H4 (cell line): ENCODE measurements at regions not wholly inside any gene's neighbourhood (a gene's known extent, or its start where the extent isn't known, plus 50 kb on each side); places are given as distances from the start of the nearest gene placed in this dataset.
"Not testable (repeated sequence)": the region's sequence is repeated elsewhere in the genome, so short reads cannot be mapped to it uniquely, and the experiment has no call there.

Experiments
- DNase-seq: peaks from one replicate; pipeline ENCODE4 v3.0.0-alpha.2; 2015; ENCODE audit warnings: low spot score

DNA sequence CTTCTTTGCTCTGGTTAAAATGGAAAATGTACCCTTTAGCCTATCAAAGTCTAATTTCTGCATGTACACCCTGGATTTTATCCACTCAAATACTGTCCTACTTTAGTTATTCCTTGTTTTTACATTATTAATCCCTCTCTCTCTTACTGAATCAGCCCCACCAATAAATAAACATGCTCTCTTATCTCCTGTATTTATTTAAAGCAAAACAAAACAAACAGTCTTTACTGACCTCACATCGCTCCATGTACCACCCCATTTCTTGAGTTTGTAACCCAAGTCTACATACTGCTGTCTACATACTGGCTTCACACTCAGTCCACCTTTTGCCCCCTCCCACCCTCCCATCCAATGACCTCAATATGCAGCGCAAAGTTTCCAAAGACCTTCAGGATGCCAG lies 113.3 kb upstream of the RORA start:
- DNase-seq: no peak

GRCh38 chr15:61339516-61339915 lies 110.4 kb upstream of the RORA start:
- no peak for DNase-seq

GRCh38 chr15:61337541-61337940 lies 108.4 kb upstream of the RORA start:
- DNase-seq: no peak

GRCh38 chr15:61336026-61336638 lies 107.0 kb upstream of the RORA start:
- DNase-seq: no peak

GRCh38 chr15:61334714-61335113 lies 105.6 kb upstream of the RORA start:
- DNase-seq: not testable (repeated sequence)

GRCh38 chr15:61331019-61331418 lies 101.9 kb upstream of the RORA start:
- no peak for DNase-seq

- no peak for DNase-seq
Observed at GRCh38 chr15:61327019-61327631, 98.0 kb upstream of the RORA start.

- DNase-seq: no peak
Observed at GRCh38 chr15:61319892-61320291, 90.8 kb upstream of the RORA start.

- no peak for DNase-seq
Observed at GRCh38 chr15:61318802-61319525, 89.9 kb upstream of the RORA start.

DNA sequence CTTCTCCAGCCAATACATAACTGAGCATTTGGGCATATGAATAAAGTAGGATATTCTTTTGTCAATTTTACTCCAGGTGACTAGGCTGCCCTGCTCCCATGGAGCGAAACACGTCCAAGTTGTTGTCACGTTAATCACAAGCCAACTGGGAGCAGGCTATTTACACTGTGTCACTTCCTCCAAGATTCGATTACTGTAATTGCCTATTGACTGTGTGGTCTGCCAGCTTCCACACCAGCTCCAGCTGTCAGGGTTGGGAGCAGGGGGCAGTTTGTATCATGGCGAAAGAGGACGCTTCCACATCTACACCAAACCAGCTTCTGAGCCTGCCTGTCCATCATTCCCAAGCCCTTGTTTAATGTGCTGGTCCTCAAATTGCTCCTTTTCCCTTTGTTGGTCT lies 89.2 kb upstream of the RORA start:
- no peak for DNase-seq

DNA sequence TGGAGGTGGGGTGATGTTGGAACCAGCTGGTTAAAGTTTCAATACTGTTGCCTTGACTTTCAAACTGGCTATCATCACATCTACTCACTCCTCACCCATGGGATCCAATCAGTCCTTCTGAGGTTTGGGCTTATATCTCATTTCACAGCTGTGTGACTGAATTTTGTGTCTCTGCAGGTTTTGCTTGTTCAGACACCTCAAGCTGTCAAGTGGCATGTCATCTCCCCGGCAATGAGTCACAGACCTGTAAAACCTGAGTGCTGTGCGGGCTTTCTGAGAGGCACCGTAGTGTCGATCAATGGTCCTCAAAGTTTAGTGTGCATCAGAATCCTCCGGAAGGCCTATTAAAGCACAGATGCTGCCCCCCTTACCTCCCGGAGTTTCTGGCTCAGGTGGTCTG lies 86.4 kb upstream of the RORA start:
- DNase-seq: no peak

GRCh38 chr15:61314427-61314826 lies 85.3 kb upstream of the RORA start:
- DNase-seq: no peak

- no peak for DNase-seq
Observed at GRCh38 chr15:61309617-61310016, 80.5 kb upstream of the RORA start.

DNA sequence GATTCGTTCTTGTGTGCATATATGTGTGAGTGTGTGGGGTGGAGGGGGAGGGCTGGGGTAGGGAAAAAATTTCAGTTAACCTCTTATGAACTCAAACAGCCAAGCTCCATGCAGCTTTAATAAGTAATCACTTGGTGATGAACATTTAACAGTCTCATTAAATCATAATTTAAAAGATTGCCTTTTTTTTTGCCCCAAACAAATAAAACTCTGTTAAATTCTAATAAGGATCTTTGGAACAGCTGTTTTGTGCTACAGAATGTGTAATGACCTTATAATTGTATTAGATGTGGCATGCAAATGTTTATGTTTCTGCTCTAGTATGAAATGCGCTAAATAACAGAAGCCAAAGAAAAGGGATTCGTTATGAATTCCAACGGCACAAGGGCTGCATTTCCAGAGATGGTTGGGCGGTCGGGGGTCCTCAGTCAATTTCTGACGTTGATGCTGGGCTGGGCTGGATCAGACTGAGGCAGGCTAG lies 80.0 kb upstream of the RORA start:
- DNase-seq: no peak

DNA sequence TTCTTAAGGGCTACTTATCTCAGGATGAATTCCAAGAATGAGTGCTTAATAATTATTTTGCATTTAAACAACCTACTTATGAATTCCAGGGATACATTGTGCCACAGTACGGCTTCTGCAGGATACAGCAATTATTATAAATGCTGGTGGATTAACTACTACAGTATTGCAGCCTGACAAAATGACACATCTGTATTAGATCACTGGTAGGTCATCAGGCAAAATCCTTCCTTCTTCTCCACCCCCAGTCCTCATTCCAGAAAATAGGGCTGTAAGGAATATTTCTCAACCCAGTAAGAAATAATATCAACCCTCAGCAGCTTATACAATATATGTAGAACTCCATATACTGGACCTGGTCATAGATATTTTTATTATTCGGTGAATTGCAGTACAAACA lies 79.3 kb upstream of the RORA start:
- DNase-seq: no peak

DNA sequence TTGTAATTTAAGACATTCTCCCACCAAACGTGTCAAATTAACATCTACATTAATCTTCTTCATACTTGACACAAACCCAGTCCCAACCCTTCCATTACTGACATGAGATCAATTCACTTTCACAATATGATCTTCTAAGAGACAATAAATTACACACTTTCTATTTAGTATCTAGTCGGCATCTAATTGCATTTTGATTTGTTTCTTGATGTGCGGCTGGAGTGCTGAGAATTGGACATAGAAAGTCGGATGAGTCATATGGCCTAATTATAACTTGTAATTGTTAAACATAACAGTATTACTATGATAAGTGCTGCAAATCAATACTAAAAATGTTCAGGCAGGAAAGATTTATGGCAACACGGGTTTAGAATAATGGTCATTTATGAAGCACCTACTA lies 78.4 kb upstream of the RORA start:
- DNase-seq: no peak

DNA sequence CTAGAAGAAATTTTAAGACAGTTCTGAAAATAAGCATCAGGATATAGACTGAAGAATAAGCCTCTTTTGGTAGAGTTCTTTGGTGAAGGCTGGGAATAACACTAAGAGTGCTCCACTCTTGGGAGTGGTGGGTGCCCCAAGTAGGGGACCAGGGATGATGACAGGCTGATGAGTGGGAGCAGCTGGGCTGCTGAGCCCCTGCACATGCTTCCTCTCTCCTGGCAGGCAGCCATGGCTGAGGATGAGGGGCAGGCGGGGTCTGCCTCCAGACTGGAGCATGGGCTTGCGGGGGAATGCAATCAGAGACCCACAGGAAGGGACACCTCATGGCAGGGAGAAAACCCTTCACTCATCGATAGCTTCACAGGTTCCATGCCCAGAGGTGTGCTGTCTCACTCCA lies 72.6 kb upstream of the RORA start:
- no peak for DNase-seq

DNA sequence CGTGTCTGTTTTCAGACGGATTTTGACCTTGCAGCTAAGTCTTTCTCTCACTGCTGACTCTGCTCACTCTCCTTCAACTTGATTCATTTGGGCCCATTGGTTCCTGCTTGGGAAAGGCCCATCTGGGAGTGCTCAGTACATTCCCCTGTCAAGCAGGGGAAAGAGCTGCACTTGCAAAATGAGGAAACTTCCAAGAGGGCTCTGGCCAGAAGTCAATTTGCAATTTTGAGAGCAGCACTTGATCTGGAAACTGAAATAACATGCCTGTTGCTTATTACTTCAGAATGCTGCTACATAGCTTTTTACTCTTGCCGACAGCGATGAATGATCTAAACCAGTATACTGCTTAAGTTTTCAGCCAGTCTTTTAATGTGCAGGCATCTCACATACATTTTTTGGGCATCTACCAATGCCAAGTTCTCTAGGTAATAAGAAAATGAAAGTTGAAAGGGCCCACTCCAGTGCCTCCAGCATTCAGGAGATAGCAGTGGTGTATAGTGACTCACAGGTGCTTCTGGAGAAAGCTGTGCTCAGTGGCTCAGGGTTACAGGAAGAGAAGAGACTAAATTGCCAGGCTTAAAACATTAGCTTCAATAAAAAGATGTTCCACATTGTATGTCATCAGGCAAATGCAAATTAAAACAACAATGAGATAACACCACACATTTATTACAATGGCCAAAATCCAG lies 70.1 kb upstream of the RORA start:
- no peak for DNase-seq

- DNase-seq: no peak
Observed at GRCh38 chr15:61295239-61295638, 66.1 kb upstream of the RORA start.

GRCh38 chr15:61282661-61283060 lies 53.6 kb upstream of the RORA start:
- DNase-seq: no peak

GRCh38 chr15:61281328-61281727 lies 52.2 kb upstream of the RORA start:
- no peak for DNase-seq
